Iris pigment epithelial cell (primary cell): ENCODE measurements at regions not wholly inside any gene's neighbourhood (a gene's known extent, or its start where the extent isn't known, plus 50 kb on each side); places are given as distances from the start of the nearest gene placed in this dataset.

Source experiments
- DNase-seq: peaks from one replicate; pipeline ENCODE4 v3.0.0-alpha.2; 2011; ENCODE audit warnings: low read depth

GRCh38 chr1:218991089-218991488 is 182.6 kb upstream of the LYPLAL1 start:
- DNase-seq: no peak

- DNase-seq: no peak
These were observed 179.1 kb upstream of the LYPLAL1 start for GRCh38 chr1:218994615-218995014.

GRCh38 chr1:218995091-218995665 is 178.5 kb upstream of the LYPLAL1 start:
- no peak for DNase-seq

- DNase-seq: peak; percentile 10
These were observed 177.3 kb upstream of the LYPLAL1 start for GRCh38 chr1:218996362-218996761.

GRCh38 chr1:219000005-219000404 is 173.7 kb upstream of the LYPLAL1 start:
- peak; percentile 15 for DNase-seq

- peak; percentile 63 for DNase-seq
These were observed 173.0 kb upstream of the LYPLAL1 start for GRCh38 chr1:219000631-219001030.

GRCh38 chr1:219010720-219011119 is 163.0 kb upstream of the LYPLAL1 start:
- no peak for DNase-seq

GRCh38 chr1:219020386-219020785 is 153.3 kb upstream of the LYPLAL1 start:
- DNase-seq: peak; percentile 67

GRCh38 chr1:219020846-219021245 is 152.8 kb upstream of the LYPLAL1 start:
- no peak for DNase-seq

- no peak for DNase-seq
These were observed 146.5 kb upstream of the LYPLAL1 start for GRCh38 chr1:219027146-219027673.

- peak; percentile 47 for DNase-seq
These were observed 141.9 kb upstream of the LYPLAL1 start for GRCh38 chr1:219031809-219032208.

- no peak for DNase-seq
These were observed 135.3 kb upstream of the LYPLAL1 start for GRCh38 chr1:219038398-219038797.

GRCh38 chr1:219039017-219039681 is 134.5 kb upstream of the LYPLAL1 start:
- no peak for DNase-seq

- DNase-seq: peak; percentile 65
These were observed 134.0 kb upstream of the LYPLAL1 start for GRCh38 chr1:219039682-219040154.

- DNase-seq: no peak
These were observed 133.4 kb upstream of the LYPLAL1 start for GRCh38 chr1:219040291-219040690.

- DNase-seq: peak; percentile 96
These were observed 132.5 kb upstream of the LYPLAL1 start for GRCh38 chr1:219041141-219041540.

- DNase-seq: peak; percentile 88
These were observed 131.9 kb upstream of the LYPLAL1 start for GRCh38 chr1:219041818-219042217.

GRCh38 chr1:219042769-219043168 is 130.9 kb upstream of the LYPLAL1 start:
- DNase-seq: no peak

- DNase-seq: no peak
These were observed 128.4 kb upstream of the LYPLAL1 start for GRCh38 chr1:219045246-219045645.

- peak; percentile 42 for DNase-seq
These were observed 124.2 kb upstream of the LYPLAL1 start for GRCh38 chr1:219049501-219049900.

- no peak for DNase-seq
These were observed 123.4 kb upstream of the LYPLAL1 start for GRCh38 chr1:219050086-219050821.

- DNase-seq: no peak
These were observed 122.9 kb upstream of the LYPLAL1 start for GRCh38 chr1:219050822-219051125.

GRCh38 chr1:219051547-219051946 is 122.1 kb upstream of the LYPLAL1 start:
- DNase-seq: no peak
